Naive thymus-derived CD4-positive, alpha-beta T cell (primary cell): ENCODE measurements at regions not wholly inside any gene's neighbourhood (a gene's known extent, or its start where the extent isn't known, plus 50 kb on each side); places are given as distances from the start of the nearest gene placed in this dataset.
A peak's percentile ranks its signal among the peaks of the same experiment; 100 is the strongest.
"Not testable (repeated sequence)": the region's sequence is repeated elsewhere in the genome, so short reads cannot be mapped to it uniquely, and the experiment has no call there.

Source experiments
- ATAC-seq: fragments of 150-1000 bp; cut with Tn5 transposase; 2 replicates; pipeline ENCODE4 v1.10.0; 2021; ENCODE audit warnings: mild to moderate bottlenecking, moderate library complexity
- CTCF ChIA-PET: fragments of 350-600 bp; sonication (Branson Sonifier 250); formaldehyde crosslinking; loops from one replicate; lab custom pipeline; 2021; ENCODE audit warnings: antibody characterized with exemption; lab: Charles Lee
- POLR2A ChIA-PET: fragments of 350-600 bp; sonication (Branson Sonifier 250); formaldehyde crosslinking; loops from one replicate; lab custom pipeline; 2021; ENCODE audit warnings: antibody characterized with exemption, inconsistent platforms; lab: Charles Lee
- DNase-seq, 9 donors: peaks; one replicate each; pipeline versions ENCODE4 v3.0.0 to v3.0.0-alpha.2; 2020 to 2022; ENCODE audit warnings: mixed read lengths in 1 of 9
- H3K27ac ChIP-seq: one replicate; pipeline ENCODE4 v1.7.0; 2013; ENCODE audit warnings: mild to moderate bottlenecking, low read depth, low read length, moderate library complexity
- H3K27me3 ChIP-seq, 2 donors: one replicate each; pipeline ENCODE4 v1.7.0; 2013; ENCODE audit warnings: low read length in 2 of 2, mild to moderate bottlenecking in 2 of 2, moderate library complexity in 2 of 2; ENCODE audit not compliant: control insufficient read depth in 2 of 2, insufficient read depth in 2 of 2
- H3K36me3 ChIP-seq, 3 experiments: 1 replicate in 2 of 3; 2 replicates in 1 of 3; pipeline ENCODE4 v1.7.0; 2013; ENCODE audit warnings: low read length in 3 of 3, mild to moderate bottlenecking in 3 of 3, moderate library complexity in 1 of 3; ENCODE audit not compliant: insufficient read depth in 3 of 3, control insufficient read depth in 2 of 3
- H3K4me1 ChIP-seq, 2 donors: one replicate each; pipeline ENCODE4 v1.7.0; 2013; ENCODE audit warnings: low read length in 2 of 2, mild to moderate bottlenecking in 2 of 2, moderate library complexity in 1 of 2; ENCODE audit not compliant: control insufficient read depth in 2 of 2, insufficient read depth in 2 of 2
- H3K4me3 ChIP-seq: 2 replicates; pipeline ENCODE4 v1.7.0; 2013; ENCODE audit warnings: mild to moderate bottlenecking, low read length
- H3K9me3 ChIP-seq, 3 experiments: 1 replicate in 2 of 3; 2 replicates in 1 of 3; pipeline ENCODE4 v1.7.0; 2013; ENCODE audit warnings: low read length in 3 of 3; ENCODE audit not compliant: control insufficient read depth in 2 of 3
- H3K27ac Mint-ChIP-seq, 9 donors: one replicate each; pipeline ENCODE4 v1.8.0; 2020 to 2022; ENCODE audit warnings: mixed read lengths in 9 of 9, mild to moderate bottlenecking in 8 of 9, moderate library complexity in 5 of 9, inconsistent platforms in 2 of 9
- H3K27me3 Mint-ChIP-seq, 5 donors: one replicate each; pipeline ENCODE4 v1.8.0; 2021 to 2022; ENCODE audit warnings: mixed read lengths in 5 of 5, mild to moderate bottlenecking in 1 of 5
- H3K36me3 Mint-ChIP-seq, 5 donors: one replicate each; pipeline ENCODE4 v1.8.0; 2020 to 2022; ENCODE audit warnings: mixed read lengths in 5 of 5, mild to moderate bottlenecking in 3 of 5, inconsistent platforms in 1 of 5
- H3K4me1 Mint-ChIP-seq, 7 donors: one replicate each; pipeline ENCODE4 v1.8.0; 2020 to 2022; ENCODE audit warnings: mixed read lengths in 7 of 7, mild to moderate bottlenecking in 3 of 7, inconsistent platforms in 1 of 7
- H3K4me3 Mint-ChIP-seq, 10 donors: one replicate each; pipeline ENCODE4 v1.8.0; 2020 to 2022; ENCODE audit warnings: mild to moderate bottlenecking in 10 of 10, mixed read lengths in 10 of 10, moderate library complexity in 6 of 10, inconsistent platforms in 2 of 10
- H3K9me3 Mint-ChIP-seq, 11 donors: one replicate each; pipeline ENCODE4 v1.8.0; 2020 to 2022; ENCODE audit warnings: mixed read lengths in 11 of 11, mild to moderate bottlenecking in 4 of 11, inconsistent platforms in 1 of 11, moderate library complexity in 1 of 11
- intact Hi-C, 2 donors: fragments of 100-400 bp; cut with micrococcal nuclease; formaldehyde crosslinking; loops; one replicate each; pipeline ENCODE4 v1.15.1; 2023

GRCh38 chr9:134547161-134548100 lies 94.2 kb upstream of the COL5A1 start:
- H3K27me3 ChIP-seq = no peaks in the 10 kb centered on the region
- Mint-ChIP-seq H3K9me3 (peaks cover 0 to 8% (median 5%) of the 10 kb centered on the region in 11 donors), H3K36me3 (peaks cover 0 to 5% (median 0%) of the 10 kb centered on the region in 5 donors), H3K4me3 (no peak overlapping the region), H3K27ac (no peak overlapping the region), H3K27me3 (peaks cover 2 to 25% (median 6%) of the 10 kb centered on the region in 5 donors), H3K4me1 (no peaks in the 10 kb centered on the region)
- H3K36me3 ChIP-seq = no peaks in the 10 kb centered on the region
- DNase-seq (no peak), ATAC-seq (no peak)
- ChIA-PET CTCF (no interaction called here), POLR2A (no interaction called here)
- H3K27ac ChIP-seq = no peak overlapping the region
- H3K4me3 ChIP-seq = no peak overlapping the region
- peaks cover 0 to 8% (median 0%) of the 10 kb centered on the region in 3 experiments for H3K9me3 ChIP-seq
- intact Hi-C loops = no loop called here
- no peaks in the 10 kb centered on the region for H3K4me1 ChIP-seq

GRCh38 chr9:134548185-134548584 lies 93.4 kb upstream of the COL5A1 start:
- Histone ChIP-seq H3K4me1 (no peaks in the 10 kb centered on the region), H3K27ac (no peak overlapping the region), H3K9me3 (peaks cover 0 to 8% (median 0%) of the 10 kb centered on the region in 3 experiments), H3K36me3 (no peaks in the 10 kb centered on the region), H3K4me3 (no peak overlapping the region), H3K27me3 (no peaks in the 10 kb centered on the region)
- Mint-ChIP-seq H3K27me3 (peaks cover 2 to 29% (median 6%) of the 10 kb centered on the region in 5 donors), H3K4me3 (no peak overlapping the region), H3K9me3 (peaks cover 0 to 8% (median 5%) of the 10 kb centered on the region in 11 donors), H3K36me3 (peaks cover 0 to 5% (median 0%) of the 10 kb centered on the region in 5 donors), H3K27ac (no peak overlapping the region), H3K4me1 (no peaks in the 10 kb centered on the region)
- intact Hi-C loops = no loop called here
- ATAC-seq (no peak), DNase-seq (no peak)
- POLR2A ChIA-PET = no interaction called here
- CTCF ChIA-PET = no interaction called here

GRCh38 chr9:134548618-134549017 lies 93.0 kb upstream of the COL5A1 start:
- H3K27me3 Mint-ChIP-seq = peaks cover 2 to 29% (median 6%) of the 10 kb centered on the region in 5 donors
- H3K27me3 ChIP-seq = no peaks in the 10 kb centered on the region
- intact Hi-C loops = no loop called here
- ATAC-seq = no peak
- CTCF ChIA-PET = no interaction called here
- no peaks in the 10 kb centered on the region for H3K4me1 ChIP-seq
- H3K9me3 Mint-ChIP-seq = peaks cover 0 to 8% (median 5%) of the 10 kb centered on the region in 11 donors
- DNase-seq = no peak
- peaks cover 0 to 8% (median 0%) of the 10 kb centered on the region in 3 experiments for H3K9me3 ChIP-seq
- H3K4me3 Mint-ChIP-seq = no peak overlapping the region
- H3K4me1 Mint-ChIP-seq = no peaks in the 10 kb centered on the region
- H3K27ac Mint-ChIP-seq = no peak overlapping the region
- no peaks in the 10 kb centered on the region for H3K36me3 ChIP-seq
- peaks cover 0 to 5% (median 0%) of the 10 kb centered on the region in 5 donors for H3K36me3 Mint-ChIP-seq
- POLR2A ChIA-PET = no interaction called here
- no peak overlapping the region for H3K27ac ChIP-seq
- H3K4me3 ChIP-seq = no peak overlapping the region

- DNase-seq (no peak), ATAC-seq (no peak)
- no peaks in the 10 kb centered on the region for H3K4me1 Mint-ChIP-seq
- no peaks in the 10 kb centered on the region for H3K4me1 ChIP-seq
- ChIA-PET CTCF (no interaction called here), POLR2A (no interaction called here)
- no peak overlapping the region for H3K27ac ChIP-seq
- no peak overlapping the region for H3K27ac Mint-ChIP-seq
- H3K9me3 ChIP-seq = peaks cover 0 to 8% (median 0%) of the 10 kb centered on the region in 3 experiments
- H3K27me3 Mint-ChIP-seq = peaks cover 2 to 33% (median 6%) of the 10 kb centered on the region in 5 donors
- H3K4me3 ChIP-seq = no peak overlapping the region
- H3K4me3 Mint-ChIP-seq = no peak overlapping the region
- peaks cover 0 to 5% (median 0%) of the 10 kb centered on the region in 5 donors for H3K36me3 Mint-ChIP-seq
- H3K9me3 Mint-ChIP-seq = peaks cover 0 to 8% (median 5%) of the 10 kb centered on the region in 11 donors
- H3K27me3 ChIP-seq = no peaks in the 10 kb centered on the region
- no peaks in the 10 kb centered on the region for H3K36me3 ChIP-seq
- intact Hi-C loops = no loop called here
These were observed 92.3 kb upstream of the COL5A1 start for GRCh38 chr9:134549336-134549735.

- DNase-seq, H3K9me3 Mint-ChIP-seq, H3K36me3 ChIP-seq, H3K36me3 Mint-ChIP-seq, intact Hi-C loops, H3K27ac ChIP-seq, H3K9me3 ChIP-seq, H3K4me3 ChIP-seq, H3K27me3 ChIP-seq, CTCF ChIA-PET, H3K4me1 Mint-ChIP-seq, H3K27ac Mint-ChIP-seq, H3K4me1 ChIP-seq, POLR2A ChIA-PET, H3K4me3 Mint-ChIP-seq, ATAC-seq: not testable (repeated sequence)
- peaks cover 2 to 33% (median 6%) of the 10 kb centered on the region in 5 donors for H3K27me3 Mint-ChIP-seq
These were observed 91.5 kb upstream of the COL5A1 start for GRCh38 chr9:134550081-134550480.

GRCh38 chr9:134550584-134550983 lies 91.0 kb upstream of the COL5A1 start:
- Histone ChIP-seq H3K27me3 (no peaks in the 10 kb centered on the region), H3K4me3 (no peak overlapping the region), H3K36me3 (no peaks in the 10 kb centered on the region), H3K9me3 (peaks cover 0 to 8% (median 0%) of the 10 kb centered on the region in 3 experiments), H3K27ac (no peak overlapping the region), H3K4me1 (no peaks in the 10 kb centered on the region)
- intact Hi-C loops = no loop called here
- Mint-ChIP-seq H3K36me3 (peaks cover 0 to 5% (median 0%) of the 10 kb centered on the region in 5 donors), H3K4me1 (no peaks in the 10 kb centered on the region), H3K4me3 (peak overlapping the region in 1 of 10 donors; percentile 38), H3K9me3 (peaks cover 0 to 8% (median 5%) of the 10 kb centered on the region in 11 donors), H3K27ac (peak overlapping the region in 1 of 9 donors; percentile 55), H3K27me3 (peaks cover 2 to 35% (median 6%) of the 10 kb centered on the region in 5 donors)
- ChIA-PET CTCF (no interaction called here), POLR2A (no interaction called here)
- ATAC-seq (no peak), DNase-seq (no peak)
